H1 (cell line): ENCODE measurements at regions not wholly inside any gene's neighbourhood (a gene's known extent, or its start where the extent isn't known, plus 50 kb on each side); places are given as distances from the start of the nearest gene placed in this dataset.

Experiments
- EP300 ChIP-seq, 2 experiments: IDR thresholded peaks; 1 replicate in 1 of 2; 2 replicates in 1 of 2; pipeline ENCODE4 v1.6.1; 2011 to 2012; ENCODE audit warnings: low read depth in 2 of 2, low read length in 2 of 2, mild to moderate bottlenecking in 2 of 2, borderline replicate concordance in 1 of 2, inconsistent platforms in 1 of 2, moderate library complexity in 1 of 2
- KDM1A ChIP-seq: fragments of 200-600, 300-600 bp; sonication (generic); IDR thresholded peaks from 2 replicates; pipeline ENCODE4 v1.7.1; 2016; ENCODE audit warnings: mild to moderate bottlenecking, low read length, borderline replicate concordance
- PHF8 ChIP-seq: fragments of 200-600 bp; sonication (generic); conservative IDR thresholded peaks from 2 replicates; pipeline ENCODE4 v1.7.1; 2012; ENCODE audit warnings: low read depth, mild to moderate bottlenecking, inconsistent platforms, low read length, moderate library complexity
- RXRA ChIP-seq: IDR thresholded peaks from 2 replicates; pipeline ENCODE4 v1.6.1; 2011; ENCODE audit warnings: low read depth, mild to moderate bottlenecking, low read length, moderate library complexity; ENCODE audit not compliant: insufficient read depth
- SIRT6 ChIP-seq: IDR thresholded peaks from one replicate; pipeline ENCODE4 v1.7.1; 2012; ENCODE audit warnings: low read length, inconsistent platforms
- SIX5 ChIP-seq: IDR thresholded peaks from 2 replicates; pipeline ENCODE4 v1.6.1; 2011; ENCODE audit warnings: mild to moderate bottlenecking, low read depth, low read length
- SUZ12 ChIP-seq: fragments of 200-600 bp; sonication (generic); IDR thresholded peaks from 2 replicates; pipeline ENCODE4 v1.6.1; 2012; ENCODE audit warnings: mild to moderate bottlenecking, inconsistent platforms, low read length, moderate library complexity, mixed read lengths

GRCh38 chr12:17333287-17333686 lies 727.3 kb upstream of the LMO3 start (continued):
- TF ChIP-seq EP300 (IDR thresholded peaks at IDR 0.05; ENCODE audit: borderline replicate concordance in 1 of 2, low read depth in 2 of 2, low read length in 2 of 2) (no peak), KDM1A (no peak), SIX5 (no peak), PHF8 (no peak), RXRA (no peak), SIRT6 (no peak), SUZ12 (no peak)
